ENCODE measurements at regions not wholly inside any gene's neighbourhood (a gene's known extent, or its start where the extent isn't known, plus 50 kb on each side); places are given as distances from the start of the nearest gene placed in this dataset.
"Not testable (repeated sequence)": the region's sequence is repeated elsewhere in the genome, so short reads cannot be mapped to it uniquely, and the experiment has no call there.

- WGBS, 2 donors (ENCODE audit: low coverage in 1 of 2): 26 to 86% methylated on average over 1 to 16 of the region's 52 CpGs
- Histone ChIP-seq H3K4me1 (peaks cover 0 to 21% (median 0%) of the 10 kb centered on the region in 3 donors), H3K27me3 (peaks cover 28% of the 10 kb centered on the region), H3K27ac (peak overlapping the region in 3 of 4 donors; percentile 39 to 82 (median 79)), H3K4me3 (peak overlapping the region; percentile 5 to 53)
- not testable (repeated sequence) for H3K9me3 ChIP-seq, H3K36me3 ChIP-seq
- peak; percentile 18 for TF ChIP-seq POLR2AphosphoS5 (IDR thresholded peaks at IDR 0.05)
- ATAC-seq: peak; percentile 80
Observed at GRCh38 chr6:27830600-27831433, 81.4 kb downstream of the OR2B2 start.

GRCh38 chr6:27830212-27830599 is 82.0 kb downstream of the OR2B2 start:
- Histone ChIP-seq H3K27me3 (peaks cover 28% of the 10 kb centered on the region), H3K27ac (peak overlapping the region in 2 of 4 donors; percentile 79 to 82), H3K4me3 (peak overlapping the region in 1 of 2 donors; percentile 53), H3K9me3 (peaks cover 0 to 4% (median 0%) of the 10 kb centered on the region in 3 donors), H3K4me1 (peaks cover 0 to 20% (median 0%) of the 10 kb centered on the region in 3 donors), H3K36me3 (no peaks in the 10 kb centered on the region)
- WGBS, 2 donors (ENCODE audit: low coverage in 1 of 2): 41 to 63% methylated on average over 5 of the region's 5 CpGs
- TF ChIP-seq POLR2AphosphoS5 (IDR thresholded peaks at IDR 0.05): no peak
- no peak for TF ChIP-seq POLR2A (IDR thresholded peaks at IDR 0.05)
- no peak for TF ChIP-seq CTCF (IDR thresholded peaks at IDR 0.05)
- no peak for ATAC-seq

- H3K36me3 ChIP-seq: no peaks in the 10 kb centered on the region
- H3K4me1 ChIP-seq: peaks cover 0 to 15% (median 0%) of the 10 kb centered on the region in 3 donors
- no peak overlapping the region for H3K4me3 ChIP-seq
- H3K27ac ChIP-seq: peak overlapping the region in 2 of 4 donors; percentile 79 to 82
- TF ChIP-seq CTCF (IDR thresholded peaks at IDR 0.05) (no peak), POLR2A (IDR thresholded peaks at IDR 0.05) (no peak), EP300 (IDR thresholded peaks at IDR 0.05) (no peak), POLR2AphosphoS5 (IDR thresholded peaks at IDR 0.05) (no peak)
- no peak for ATAC-seq
- WGBS, 2 donors (ENCODE audit: low coverage in 1 of 2): 69 to 82% methylated on average over 3 to 6 of the region's 9 CpGs
- peaks cover 0 to 4% (median 0%) of the 10 kb centered on the region in 3 donors for H3K9me3 ChIP-seq
- peaks cover 32% of the 10 kb centered on the region for H3K27me3 ChIP-seq
Observed at GRCh38 chr6:27829453-27830211, 82.6 kb downstream of the OR2B2 start.

GRCh38 chr6:27827477-27827876 is 84.7 kb downstream of the OR2B2 start:
- not testable (repeated sequence) for H3K36me3 ChIP-seq, H3K9me3 ChIP-seq, ATAC-seq, H3K27ac ChIP-seq, H3K4me3 ChIP-seq
- WGBS, 2 donors (ENCODE audit: low coverage in 1 of 2): no CpG with 5 or more reads among the region's 35 CpGs
- peaks cover 0 to 15% (median 0%) of the 10 kb centered on the region in 3 donors for H3K4me1 ChIP-seq
- peaks cover 48% of the 10 kb centered on the region for H3K27me3 ChIP-seq

- no CpG with 5 or more reads among the region's 30 CpGs for WGBS, 2 donors (ENCODE audit: low coverage in 1 of 2)
- not testable (repeated sequence) for H3K4me3 ChIP-seq, ATAC-seq, H3K36me3 ChIP-seq, H3K4me1 ChIP-seq, H3K27ac ChIP-seq, H3K9me3 ChIP-seq
- H3K27me3 ChIP-seq: peaks cover 49% of the 10 kb centered on the region
Observed at GRCh38 chr6:27826612-27826985, 85.6 kb downstream of the OR2B2 start.

GRCh38 chr6:27825848-27826611 is 86.2 kb downstream of the OR2B2 start:
- ATAC-seq, H3K36me3 ChIP-seq, H3K27ac ChIP-seq, H3K4me3 ChIP-seq, H3K4me1 ChIP-seq, H3K9me3 ChIP-seq: not testable (repeated sequence)
- 53 to 80% methylated on average over 11 of the region's 15 CpGs for WGBS, 2 donors (ENCODE audit: low coverage in 1 of 2)
- peaks cover 51% of the 10 kb centered on the region for H3K27me3 ChIP-seq

Measured in gastroesophageal sphincter (tissue), 4 donors.